ENCODE measurements at regions not wholly inside any gene's neighbourhood (a gene's known extent, or its start where the extent isn't known, plus 50 kb on each side); places are given as distances from the start of the nearest gene placed in this dataset.

DNA sequence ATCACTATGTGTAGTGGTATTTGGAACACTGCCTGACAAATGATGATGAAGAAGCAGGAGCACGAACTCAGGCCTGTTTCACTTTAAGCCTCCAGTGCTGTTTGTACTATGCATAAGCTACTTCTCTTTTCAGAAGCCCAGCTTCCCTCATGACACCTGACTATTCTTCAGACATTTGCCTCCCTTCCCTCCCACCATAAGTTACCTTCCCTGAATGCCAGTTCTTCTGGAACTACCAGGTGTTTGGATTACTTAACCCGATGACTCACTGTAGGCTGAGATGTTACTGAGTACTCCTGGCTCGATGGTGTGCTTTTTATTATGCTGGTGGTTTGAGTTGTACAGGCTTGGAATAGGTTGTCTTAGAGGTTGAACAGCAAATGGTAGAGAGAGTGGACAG is 180.0 kb downstream of the SPATA31D1 start:
- TF ChIP-seq CTCF (IDR thresholded peaks at IDR 0.05; ENCODE audit: extremely low read depth, missing control alignments): no peak
- no peak for DNase-seq (ENCODE audit: low spot score)

- TF ChIP-seq CTCF (IDR thresholded peaks at IDR 0.05; ENCODE audit: extremely low read depth, missing control alignments): no peak
- no peak for DNase-seq (ENCODE audit: low spot score)
Observed at GRCh38 chr9:82170866-82171265, 182.3 kb downstream of the SPATA31D1 start.

DNA sequence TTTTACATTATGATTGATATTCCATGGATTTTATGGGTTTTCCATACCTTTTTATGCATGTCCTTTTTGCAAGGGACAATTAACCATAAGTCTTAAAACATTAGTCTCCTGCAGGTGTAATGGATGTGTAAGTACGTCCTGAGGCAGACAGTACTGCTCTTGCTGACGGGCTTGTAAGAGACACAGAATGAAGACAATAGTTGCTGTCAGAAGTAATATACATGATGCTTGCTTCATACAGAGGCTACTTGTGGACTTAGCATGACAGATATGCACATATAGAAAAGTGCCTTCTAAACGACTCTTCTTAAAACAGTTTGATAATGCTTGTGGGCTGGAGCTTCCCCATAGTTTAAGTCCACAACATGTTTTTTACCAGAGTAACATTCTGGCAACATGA is 182.7 kb downstream of the SPATA31D1 start:
- no peak for DNase-seq (ENCODE audit: low spot score)
- TF ChIP-seq CTCF (IDR thresholded peaks at IDR 0.05; ENCODE audit: extremely low read depth, missing control alignments): no peak

DNA sequence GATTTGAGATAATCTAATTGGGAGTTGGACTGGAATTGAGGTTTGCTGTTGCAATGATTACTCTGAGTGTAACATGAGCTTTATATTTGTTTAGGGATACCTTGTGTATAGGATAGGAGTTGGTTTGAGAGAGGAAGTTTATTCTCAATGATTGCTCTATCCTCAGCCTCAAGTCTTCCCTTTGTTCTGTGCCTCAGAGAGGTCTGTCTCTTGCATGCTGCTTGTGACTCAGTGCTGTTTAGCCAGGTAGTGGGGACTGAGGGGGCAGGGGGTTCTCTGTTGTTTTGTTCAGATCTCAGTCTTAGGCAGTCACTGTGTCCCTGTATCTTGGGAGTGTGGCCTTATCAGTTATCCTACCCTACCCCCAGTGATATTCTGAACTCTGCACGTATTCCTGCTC is 192.1 kb downstream of the SPATA31D1 start:
- no peak for TF ChIP-seq CTCF (IDR thresholded peaks at IDR 0.05; ENCODE audit: extremely low read depth, missing control alignments)
- no peak for DNase-seq (ENCODE audit: low spot score)

DNA sequence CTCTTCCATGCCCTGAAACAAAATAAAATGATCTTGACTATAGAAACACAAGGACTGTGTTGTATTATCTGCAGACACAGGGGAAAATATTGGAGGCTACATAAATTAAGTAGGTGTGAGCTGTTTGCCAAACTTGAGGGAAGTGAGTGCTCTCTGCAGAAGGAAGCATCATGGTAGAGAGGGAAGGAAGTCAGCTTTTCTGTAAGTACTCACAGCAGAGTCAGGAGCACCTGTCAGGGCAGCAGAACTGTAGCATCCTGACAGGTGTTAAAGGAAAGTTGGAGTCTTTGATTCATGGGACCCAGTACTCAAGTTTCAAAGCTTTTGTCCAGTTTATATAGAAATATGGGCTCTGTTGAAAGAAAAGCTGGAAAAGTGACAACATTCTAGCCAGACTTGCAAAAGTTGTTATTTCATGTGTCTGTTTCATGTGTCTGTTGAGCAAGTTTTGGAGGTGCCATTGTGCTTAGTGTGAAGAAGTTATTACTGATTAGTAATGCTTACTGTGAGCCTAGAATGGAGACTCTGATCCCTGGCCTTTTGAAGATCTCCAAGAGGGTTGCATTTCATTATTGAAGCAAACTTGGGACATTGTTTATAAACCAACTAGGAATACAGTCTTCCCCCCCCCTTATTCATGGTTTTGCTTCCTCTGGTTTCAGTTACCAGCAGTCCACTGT is 194.7 kb downstream of the SPATA31D1 start:
- no peak for DNase-seq (ENCODE audit: low spot score)
- TF ChIP-seq CTCF (IDR thresholded peaks at IDR 0.05; ENCODE audit: extremely low read depth, missing control alignments): no peak

DNA sequence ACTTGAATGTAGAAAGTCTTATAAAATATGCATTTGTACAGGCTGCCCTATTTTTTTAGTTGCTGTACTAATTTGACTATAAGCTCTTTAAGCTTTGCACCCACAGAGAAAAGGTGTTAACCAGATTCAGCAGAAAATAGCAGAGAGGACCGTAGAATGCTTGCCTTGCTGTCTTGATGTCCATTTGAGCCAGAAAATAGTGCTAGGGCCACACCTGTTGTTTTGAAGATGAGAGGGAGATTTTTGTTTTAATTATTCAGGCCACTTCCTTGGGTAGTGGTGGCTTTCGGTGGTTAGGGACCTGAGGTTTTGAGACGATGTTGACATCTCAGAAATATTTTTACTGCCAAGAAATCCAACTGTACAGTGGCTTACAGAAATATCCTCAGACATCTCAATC is 196.0 kb downstream of the SPATA31D1 start:
- no peak for TF ChIP-seq CTCF (IDR thresholded peaks at IDR 0.05; ENCODE audit: extremely low read depth, missing control alignments)

DNA sequence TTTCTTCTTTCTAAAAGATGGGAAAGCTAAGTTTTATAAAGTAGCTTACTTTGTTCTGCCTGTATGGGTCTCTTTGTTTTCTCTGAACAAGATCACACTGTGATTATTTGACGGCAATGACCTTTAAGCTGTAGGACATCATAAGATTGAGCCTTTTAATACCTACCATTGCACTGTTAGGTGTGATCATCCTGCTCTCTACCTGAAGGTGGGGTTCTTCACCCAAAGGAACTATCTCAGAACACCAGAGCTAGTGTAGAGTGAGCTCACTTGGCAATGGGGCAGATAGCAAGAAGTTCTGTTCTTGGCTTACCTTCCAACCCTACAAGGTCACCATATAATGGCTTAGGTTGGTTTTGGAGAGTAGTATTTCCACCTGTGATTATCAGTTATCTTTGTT is 200.2 kb downstream of the SPATA31D1 start:
- no peak for TF ChIP-seq CTCF (IDR thresholded peaks at IDR 0.05; ENCODE audit: extremely low read depth, missing control alignments)

More for the DNA sequence above, 196.0 kb downstream of the SPATA31D1 start:
- no peak for DNase-seq (ENCODE audit: low spot score)

More for the DNA sequence above, 200.2 kb downstream of the SPATA31D1 start:
- DNase-seq (ENCODE audit: low spot score): no peak

Data from GM20000 (cell line).